Tibial nerve (tissue), 4 donors: ENCODE measurements at regions not wholly inside any gene's neighbourhood (a gene's known extent, or its start where the extent isn't known, plus 50 kb on each side); places are given as distances from the start of the nearest gene placed in this dataset.

ENCODE experiments used
- DNase-seq, 2 donors: peaks; one replicate each; pipeline ENCODE4 v3.0.0-alpha.2; 2019; ENCODE audit warnings: low spot score in 2 of 2
- H3K27ac ChIP-seq, 4 donors: fragments of 200-600 bp; sonication (generic) in 3 of 4; one replicate each; pipeline ENCODE4 v1.5.1; 2017 to 2019; ENCODE audit warnings: mild to moderate bottlenecking in 1 of 4
- H3K27me3 ChIP-seq, 2 donors: fragments of 200-600 bp; sonication (generic) in 1 of 2; one replicate each; pipeline versions ENCODE4 v1.5.1 to v1.6.0; 2017 to 2019
- H3K36me3 ChIP-seq, 3 donors: fragments of 200-600 bp; sonication (generic); one replicate each; pipeline ENCODE4 v1.5.1; 2018 to 2019
- H3K4me1 ChIP-seq, 4 donors: fragments of 200-600 bp; sonication (generic) in 3 of 4; one replicate each; pipeline ENCODE4 v1.5.1; 2017 to 2019
- H3K4me3 ChIP-seq, 4 donors: fragments of 200-600 bp; sonication (generic) in 3 of 4; one replicate each; pipeline ENCODE4 v1.5.1; 2017 to 2019; ENCODE audit warnings: mild to moderate bottlenecking in 1 of 4, moderate library complexity in 1 of 4
- H3K9me3 ChIP-seq, 4 donors: fragments of 200-600 bp; sonication (generic) in 3 of 4; one replicate each; pipeline ENCODE4 v1.5.1; 2017 to 2019
- EP300 ChIP-seq, 2 donors: sonication (generic); formaldehyde crosslinking; IDR thresholded peaks; one replicate each; pipeline ENCODE4 v1.6.1; 2017; ENCODE audit warnings: antibody characterized with exemption in 2 of 2, mild to moderate bottlenecking in 1 of 2
- POLR2A ChIP-seq, 2 donors: fragments of 450-650 bp; IDR thresholded peaks; one replicate each; pipeline ENCODE4 v1.6.1; 2017; ENCODE audit warnings: antibody characterized with exemption in 2 of 2, mild to moderate bottlenecking in 2 of 2, moderate library complexity in 2 of 2
- WGBS, 2 donors: methylation state at CpG; one replicate each; pipeline ENCODE4 v1.1.5; 2018; 5-methylcytosine and 5-hydroxymethylcytosine counted together
- TF ChIP-seq, protein P1 (sequence below), 5 experiments: fragments of 200-600 bp in 3 of 5; fragments of 450-650 bp in 2 of 5; sonication (generic) in 3 of 5; IDR thresholded peaks; one replicate each; pipeline ENCODE4 v1.5.1; 2016 to 2019; ENCODE audit warnings: antibody characterized with exemption in 5 of 5, mild to moderate bottlenecking in 3 of 5, moderate library complexity in 2 of 5

- no peaks in the 10 kb centered on the region for H3K9me3 ChIP-seq
- WGBS, 2 donors, result 81% methylated on average over 2 of the region's 2 CpGs
- DNase-seq, result no peak
- H3K4me3 ChIP-seq, result no peak overlapping the region
- TF ChIP-seq POLR2A (IDR thresholded peaks at IDR 0.05) (no peak), EP300 (IDR thresholded peaks at IDR 0.05) (no peak)
- TF ChIP-seq, protein P1, sequence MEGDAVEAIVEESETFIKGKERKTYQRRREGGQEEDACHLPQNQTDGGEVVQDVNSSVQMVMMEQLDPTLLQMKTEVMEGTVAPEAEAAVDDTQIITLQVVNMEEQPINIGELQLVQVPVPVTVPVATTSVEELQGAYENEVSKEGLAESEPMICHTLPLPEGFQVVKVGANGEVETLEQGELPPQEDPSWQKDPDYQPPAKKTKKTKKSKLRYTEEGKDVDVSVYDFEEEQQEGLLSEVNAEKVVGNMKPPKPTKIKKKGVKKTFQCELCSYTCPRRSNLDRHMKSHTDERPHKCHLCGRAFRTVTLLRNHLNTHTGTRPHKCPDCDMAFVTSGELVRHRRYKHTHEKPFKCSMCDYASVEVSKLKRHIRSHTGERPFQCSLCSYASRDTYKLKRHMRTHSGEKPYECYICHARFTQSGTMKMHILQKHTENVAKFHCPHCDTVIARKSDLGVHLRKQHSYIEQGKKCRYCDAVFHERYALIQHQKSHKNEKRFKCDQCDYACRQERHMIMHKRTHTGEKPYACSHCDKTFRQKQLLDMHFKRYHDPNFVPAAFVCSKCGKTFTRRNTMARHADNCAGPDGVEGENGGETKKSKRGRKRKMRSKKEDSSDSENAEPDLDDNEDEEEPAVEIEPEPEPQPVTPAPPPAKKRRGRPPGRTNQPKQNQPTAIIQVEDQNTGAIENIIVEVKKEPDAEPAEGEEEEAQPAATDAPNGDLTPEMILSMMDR (IDR thresholded peaks at IDR 0.05), result no peak
- no peaks in the 10 kb centered on the region for H3K27me3 ChIP-seq
- H3K36me3 ChIP-seq, result no peaks in the 10 kb centered on the region
- H3K4me1 ChIP-seq, result no peaks in the 10 kb centered on the region
- no peak overlapping the region for H3K27ac ChIP-seq
These were observed 88.9 kb upstream of the RBBP8 start for GRCh38 chr18:22844190-22844589.

GRCh38 chr18:22844628-22845027 is 88.5 kb upstream of the RBBP8 start:
- H3K4me3 ChIP-seq, result no peak overlapping the region
- TF ChIP-seq POLR2A (IDR thresholded peaks at IDR 0.05) (no peak), EP300 (IDR thresholded peaks at IDR 0.05) (no peak)
- TF ChIP-seq, protein P1 (IDR thresholded peaks at IDR 0.05), result no peak
- H3K27me3 ChIP-seq, result no peaks in the 10 kb centered on the region
- WGBS, 2 donors, result 92 to 95% methylated on average over 2 of the region's 2 CpGs
- DNase-seq, result no peak
- no peaks in the 10 kb centered on the region for H3K9me3 ChIP-seq
- no peak overlapping the region for H3K27ac ChIP-seq
- H3K36me3 ChIP-seq, result no peaks in the 10 kb centered on the region
- no peaks in the 10 kb centered on the region for H3K4me1 ChIP-seq

- TF ChIP-seq, protein P1 (IDR thresholded peaks at IDR 0.05), result peak in 3 of 5 experiments; percentile 11 to 26 (median 22)
- no peak for TF ChIP-seq EP300 (IDR thresholded peaks at IDR 0.05)
- no peak overlapping the region for H3K27ac ChIP-seq
- DNase-seq, result no peak
- no peaks in the 10 kb centered on the region for H3K27me3 ChIP-seq
- no peaks in the 10 kb centered on the region for H3K4me1 ChIP-seq
- H3K4me3 ChIP-seq, result no peak overlapping the region
- H3K9me3 ChIP-seq, result no peaks in the 10 kb centered on the region
- no peaks in the 10 kb centered on the region for H3K36me3 ChIP-seq
- WGBS, 2 donors, result 39 to 43% methylated on average over 6 of the region's 6 CpGs
These were observed 86.9 kb upstream of the RBBP8 start for GRCh38 chr18:22846088-22846683.

DNA sequence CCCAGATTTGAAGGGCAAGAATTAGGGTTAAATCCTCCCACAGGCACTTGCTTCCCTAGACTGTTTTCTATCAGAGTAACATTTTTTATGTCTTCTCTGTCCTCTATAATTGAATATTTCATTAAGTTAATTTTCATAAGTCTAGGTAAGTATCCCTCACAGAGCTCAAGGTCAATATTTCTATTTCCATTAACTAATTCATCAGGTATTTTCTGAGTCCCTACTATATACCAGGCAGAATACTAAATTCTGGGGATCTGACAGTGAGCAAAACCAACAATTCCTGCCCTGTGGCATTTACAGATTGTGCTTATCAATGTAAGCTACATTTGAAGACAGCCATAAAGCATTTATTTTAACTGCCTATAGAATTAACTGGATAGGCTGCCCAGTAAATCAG is 86.4 kb upstream of the RBBP8 start:
- no peak for TF ChIP-seq EP300 (IDR thresholded peaks at IDR 0.05)
- TF ChIP-seq POLR2A (IDR thresholded peaks at IDR 0.05), result no peak
- TF ChIP-seq, protein P1 (IDR thresholded peaks at IDR 0.05), result no peak
- H3K9me3 ChIP-seq, result no peaks in the 10 kb centered on the region
- no peaks in the 10 kb centered on the region for H3K36me3 ChIP-seq
- H3K27me3 ChIP-seq, result no peaks in the 10 kb centered on the region
- H3K4me3 ChIP-seq, result no peak overlapping the region
- no peak for DNase-seq
- no peaks in the 10 kb centered on the region for H3K4me1 ChIP-seq
- no peak overlapping the region for H3K27ac ChIP-seq

DNA sequence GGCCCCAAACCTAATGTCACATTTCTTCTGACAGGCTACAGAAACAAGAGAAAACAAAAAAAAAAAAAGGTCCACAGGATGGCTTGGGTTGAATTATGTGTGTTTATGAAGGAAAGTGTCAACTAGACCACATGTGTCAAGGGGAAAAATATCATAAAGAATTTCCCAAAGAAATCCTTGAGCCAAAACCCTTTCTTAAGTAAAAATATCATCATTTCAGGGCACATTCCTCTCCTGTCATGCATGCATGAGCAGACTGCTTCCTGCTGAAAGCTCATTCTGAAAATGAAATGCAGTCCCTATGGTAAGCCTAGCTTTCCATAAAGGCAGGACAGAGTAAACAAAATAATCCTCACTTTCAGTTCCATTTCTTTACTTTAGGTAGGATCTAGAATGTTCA is 85.7 kb upstream of the RBBP8 start:
- TF ChIP-seq EP300 (IDR thresholded peaks at IDR 0.05), result no peak
- H3K27me3 ChIP-seq, result no peaks in the 10 kb centered on the region
- H3K9me3 ChIP-seq, result no peaks in the 10 kb centered on the region
- H3K4me1 ChIP-seq, result no peaks in the 10 kb centered on the region
- no peak overlapping the region for H3K4me3 ChIP-seq
- no peaks in the 10 kb centered on the region for H3K36me3 ChIP-seq
- no peak overlapping the region for H3K27ac ChIP-seq
- DNase-seq, result no peak

GRCh38 chr18:22847867-22848451 is 85.2 kb upstream of the RBBP8 start:
- 0 to 47% methylated on average over 1 of the region's 1 CpG for WGBS, 2 donors
- no peaks in the 10 kb centered on the region for H3K36me3 ChIP-seq
- H3K27ac ChIP-seq, result no peak overlapping the region
- H3K4me1 ChIP-seq, result no peaks in the 10 kb centered on the region
- H3K4me3 ChIP-seq, result no peak overlapping the region
- no peaks in the 10 kb centered on the region for H3K27me3 ChIP-seq
- DNase-seq, result no peak
- no peak for TF ChIP-seq POLR2A (IDR thresholded peaks at IDR 0.05)
- TF ChIP-seq EP300 (IDR thresholded peaks at IDR 0.05), result no peak
- TF ChIP-seq, protein P1 (IDR thresholded peaks at IDR 0.05), result no peak
- H3K9me3 ChIP-seq, result no peaks in the 10 kb centered on the region
